Activated T-cell treated with anti-CD3 and anti-CD28 coated beads, Interleukin-2, amount 50 U/mL, for 48 hours (primary cell): ENCODE measurements at regions not wholly inside any gene's neighbourhood (a gene's known extent, or its start where the extent isn't known, plus 50 kb on each side); places are given as distances from the start of the nearest gene placed in this dataset.

Experiments used
- DNase-seq, 2 experiments: peaks; one replicate each; pipeline ENCODE4 v3.0.0-alpha.2; 2020

- no peak for DNase-seq
These were observed 95.7 kb upstream of the ARAP3 start for GRCh38 chr5:141777711-141778110.

GRCh38 chr5:141777130-141777529, 95.1 kb upstream of the ARAP3 start:
- DNase-seq, result no peak

- DNase-seq, result no peak
These were observed 91.9 kb upstream of the ARAP3 start for GRCh38 chr5:141773779-141774562.

GRCh38 chr5:141772281-141772680, 90.3 kb upstream of the ARAP3 start:
- DNase-seq, result no peak

GRCh38 chr5:141771562-141771961, 89.5 kb upstream of the ARAP3 start:
- no peak for DNase-seq

- DNase-seq, result no peak
These were observed 89.0 kb upstream of the ARAP3 start for GRCh38 chr5:141771031-141771430.

- no peak for DNase-seq
These were observed 87.6 kb upstream of the ARAP3 start for GRCh38 chr5:141769671-141770070.

- no peak for DNase-seq
These were observed 85.6 kb upstream of the ARAP3 start for GRCh38 chr5:141767671-141768070.

GRCh38 chr5:141765896-141766551, 84.0 kb upstream of the ARAP3 start:
- no peak for DNase-seq

- DNase-seq, result no peak
These were observed 81.5 kb upstream of the ARAP3 start for GRCh38 chr5:141763541-141763940.

GRCh38 chr5:141762790-141763368, 80.8 kb upstream of the ARAP3 start:
- DNase-seq, result no peak

- no peak for DNase-seq
These were observed 80.3 kb upstream of the ARAP3 start for GRCh38 chr5:141762316-141762715.

- no peak for DNase-seq
These were observed 78.7 kb upstream of the ARAP3 start for GRCh38 chr5:141760753-141761152.

- no peak for DNase-seq
These were observed 78.2 kb upstream of the ARAP3 start for GRCh38 chr5:141760193-141760592.

GRCh38 chr5:141758310-141758998, 76.4 kb upstream of the ARAP3 start:
- DNase-seq, result no peak

- DNase-seq, result no peak
These were observed 75.4 kb upstream of the ARAP3 start for GRCh38 chr5:141757402-141757801.

GRCh38 chr5:141756196-141756595, 74.2 kb upstream of the ARAP3 start:
- DNase-seq, result no peak

- DNase-seq, result peak; percentile 29
These were observed 72.1 kb upstream of the ARAP3 start for GRCh38 chr5:141753971-141754713.

- no peak for DNase-seq
These were observed 71.3 kb upstream of the ARAP3 start for GRCh38 chr5:141753143-141753970.

GRCh38 chr5:141747152-141748141, 65.4 kb upstream of the ARAP3 start:
- DNase-seq, result no peak

- no peak for DNase-seq
These were observed 64.4 kb upstream of the ARAP3 start for GRCh38 chr5:141746395-141746794.
